ENCODE measurements at regions not wholly inside any gene's neighbourhood (a gene's known extent, or its start where the extent isn't known, plus 50 kb on each side); places are given as distances from the start of the nearest gene placed in this dataset.

- Histone ChIP-seq H3K36me3 (no peaks in the 10 kb centered on the region), H3K27ac (no peak overlapping the region), H3K9me3 (no peaks in the 10 kb centered on the region), H3K4me1 (ENCODE audit: insufficient read depth) (no peaks in the 10 kb centered on the region), H3K4me3 (no peak overlapping the region), H3K27me3 (no peaks in the 10 kb centered on the region)
- no peak for DNase-seq
- WGBS, 3 donors, result 76 to 85% (median 78%) methylated on average over 2 of the region's 2 CpGs
- intact Hi-C loops (cut with DNase I), result no loop called here
- no peak for TF ChIP-seq POLR2A (IDR thresholded peaks at IDR 0.05)
- no peak for TF ChIP-seq EP300 (IDR thresholded peaks at IDR 0.05)
- TF ChIP-seq, protein P1, sequence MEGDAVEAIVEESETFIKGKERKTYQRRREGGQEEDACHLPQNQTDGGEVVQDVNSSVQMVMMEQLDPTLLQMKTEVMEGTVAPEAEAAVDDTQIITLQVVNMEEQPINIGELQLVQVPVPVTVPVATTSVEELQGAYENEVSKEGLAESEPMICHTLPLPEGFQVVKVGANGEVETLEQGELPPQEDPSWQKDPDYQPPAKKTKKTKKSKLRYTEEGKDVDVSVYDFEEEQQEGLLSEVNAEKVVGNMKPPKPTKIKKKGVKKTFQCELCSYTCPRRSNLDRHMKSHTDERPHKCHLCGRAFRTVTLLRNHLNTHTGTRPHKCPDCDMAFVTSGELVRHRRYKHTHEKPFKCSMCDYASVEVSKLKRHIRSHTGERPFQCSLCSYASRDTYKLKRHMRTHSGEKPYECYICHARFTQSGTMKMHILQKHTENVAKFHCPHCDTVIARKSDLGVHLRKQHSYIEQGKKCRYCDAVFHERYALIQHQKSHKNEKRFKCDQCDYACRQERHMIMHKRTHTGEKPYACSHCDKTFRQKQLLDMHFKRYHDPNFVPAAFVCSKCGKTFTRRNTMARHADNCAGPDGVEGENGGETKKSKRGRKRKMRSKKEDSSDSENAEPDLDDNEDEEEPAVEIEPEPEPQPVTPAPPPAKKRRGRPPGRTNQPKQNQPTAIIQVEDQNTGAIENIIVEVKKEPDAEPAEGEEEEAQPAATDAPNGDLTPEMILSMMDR (IDR thresholded peaks at IDR 0.05), result no peak
Measured at GRCh38 chr10:2760736-2761135, 306.6 kb upstream of the PFKP start.

DNA sequence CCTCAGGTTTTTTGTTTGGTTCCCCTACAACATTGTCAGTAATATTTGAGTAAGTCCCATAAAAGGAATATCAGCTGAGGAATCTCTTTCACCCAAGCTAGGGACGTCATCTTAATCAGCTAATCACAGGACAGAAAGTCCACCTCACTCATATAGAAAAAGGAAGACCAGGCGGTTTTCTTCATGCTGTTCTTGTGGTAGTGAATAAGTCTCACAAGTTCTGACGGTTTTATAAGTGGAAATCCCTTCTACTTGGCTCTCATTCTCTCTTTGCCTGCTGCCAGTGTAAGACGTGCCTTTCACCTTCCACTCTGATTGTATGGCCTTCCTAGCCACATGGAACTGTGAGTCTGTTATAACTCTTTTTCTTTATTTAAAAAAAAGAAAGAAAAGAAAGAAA is 308.1 kb upstream of the PFKP start:
- no peaks in the 10 kb centered on the region for H3K4me1 ChIP-seq (ENCODE audit: insufficient read depth)
- H3K27me3 ChIP-seq, result no peaks in the 10 kb centered on the region
- WGBS, 3 donors, result 48 to 53% (median 49%) methylated on average over 4 of the region's 4 CpGs
- TF ChIP-seq, protein P1 (IDR thresholded peaks at IDR 0.05), result no peak
- TF ChIP-seq POLR2A (IDR thresholded peaks at IDR 0.05) (no peak), EP300 (IDR thresholded peaks at IDR 0.05) (no peak)
- intact Hi-C loops (cut with DNase I), result no loop called here
- no peak overlapping the region for H3K4me3 ChIP-seq
- H3K27ac ChIP-seq, result no peak overlapping the region
- no peaks in the 10 kb centered on the region for H3K9me3 ChIP-seq
- DNase-seq, result no peak
- H3K36me3 ChIP-seq, result no peaks in the 10 kb centered on the region

- TF ChIP-seq POLR2A (IDR thresholded peaks at IDR 0.05) (no peak), EP300 (IDR thresholded peaks at IDR 0.05) (no peak)
- TF ChIP-seq, protein P1 (IDR thresholded peaks at IDR 0.05), result no peak
- Histone ChIP-seq H3K27me3 (no peaks in the 10 kb centered on the region), H3K4me1 (ENCODE audit: insufficient read depth) (no peaks in the 10 kb centered on the region), H3K36me3 (no peaks in the 10 kb centered on the region), H3K9me3 (no peaks in the 10 kb centered on the region), H3K27ac (no peak overlapping the region), H3K4me3 (no peak overlapping the region)
- intact Hi-C loops (cut with DNase I), result no loop called here
- 60 to 69% (median 63%) methylated on average over 6 of the region's 6 CpGs for WGBS, 3 donors
- DNase-seq, result no peak
Measured at GRCh38 chr10:2754943-2755342, 312.4 kb upstream of the PFKP start.

- Histone ChIP-seq H3K36me3 (no peaks in the 10 kb centered on the region), H3K4me1 (ENCODE audit: insufficient read depth) (no peaks in the 10 kb centered on the region), H3K9me3 (no peaks in the 10 kb centered on the region), H3K27me3 (no peaks in the 10 kb centered on the region), H3K27ac (no peak overlapping the region), H3K4me3 (no peak overlapping the region)
- intact Hi-C loops (cut with DNase I), result no loop called here
- WGBS, 3 donors, result 95 to 97% (median 96%) methylated on average over 10 of the region's 10 CpGs
- no peak for DNase-seq
- TF ChIP-seq, protein P1 (IDR thresholded peaks at IDR 0.05), result no peak
- no peak for TF ChIP-seq EP300 (IDR thresholded peaks at IDR 0.05)
- no peak for TF ChIP-seq POLR2A (IDR thresholded peaks at IDR 0.05)
Measured at GRCh38 chr10:2748287-2748686, 319.1 kb upstream of the PFKP start.

- no peaks in the 10 kb centered on the region for H3K36me3 ChIP-seq
- H3K4me1 ChIP-seq (ENCODE audit: insufficient read depth), result no peaks in the 10 kb centered on the region
- H3K27ac ChIP-seq, result no peak overlapping the region
- no peaks in the 10 kb centered on the region for H3K9me3 ChIP-seq
- WGBS, 3 donors, result 93 to 95% (median 95%) methylated on average over 8 of the region's 8 CpGs
- H3K27me3 ChIP-seq, result no peaks in the 10 kb centered on the region
- no peak for DNase-seq
- no peak for TF ChIP-seq POLR2A (IDR thresholded peaks at IDR 0.05)
- intact Hi-C loops (cut with DNase I), result no loop called here
- no peak overlapping the region for H3K4me3 ChIP-seq
Measured at GRCh38 chr10:2746638-2747037, 320.7 kb upstream of the PFKP start.
